ENCODE measurements at regions not wholly inside any gene's neighbourhood (a gene's known extent, or its start where the extent isn't known, plus 50 kb on each side); places are given as distances from the start of the nearest gene placed in this dataset.

DNA sequence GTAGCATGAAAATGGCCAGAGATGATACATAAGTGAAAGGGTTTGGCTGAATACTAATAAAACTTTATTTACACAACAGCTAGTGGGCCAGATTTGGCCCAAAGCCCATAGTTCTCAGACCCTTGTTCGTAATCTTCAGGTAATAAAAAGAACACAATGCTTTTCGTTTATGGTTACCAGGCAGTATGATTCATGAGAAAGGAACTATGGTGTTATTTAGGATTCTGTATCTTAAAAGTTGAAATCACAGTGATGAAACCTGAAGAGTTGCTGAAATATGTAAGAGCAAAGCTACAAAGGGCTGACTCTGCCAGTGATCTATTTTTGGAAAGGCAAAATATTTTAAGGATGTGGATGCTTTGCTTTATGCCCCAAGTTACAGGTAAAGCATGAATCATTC, 192.7 kb downstream of the SMC2 start:
- TF ChIP-seq, protein P1, sequence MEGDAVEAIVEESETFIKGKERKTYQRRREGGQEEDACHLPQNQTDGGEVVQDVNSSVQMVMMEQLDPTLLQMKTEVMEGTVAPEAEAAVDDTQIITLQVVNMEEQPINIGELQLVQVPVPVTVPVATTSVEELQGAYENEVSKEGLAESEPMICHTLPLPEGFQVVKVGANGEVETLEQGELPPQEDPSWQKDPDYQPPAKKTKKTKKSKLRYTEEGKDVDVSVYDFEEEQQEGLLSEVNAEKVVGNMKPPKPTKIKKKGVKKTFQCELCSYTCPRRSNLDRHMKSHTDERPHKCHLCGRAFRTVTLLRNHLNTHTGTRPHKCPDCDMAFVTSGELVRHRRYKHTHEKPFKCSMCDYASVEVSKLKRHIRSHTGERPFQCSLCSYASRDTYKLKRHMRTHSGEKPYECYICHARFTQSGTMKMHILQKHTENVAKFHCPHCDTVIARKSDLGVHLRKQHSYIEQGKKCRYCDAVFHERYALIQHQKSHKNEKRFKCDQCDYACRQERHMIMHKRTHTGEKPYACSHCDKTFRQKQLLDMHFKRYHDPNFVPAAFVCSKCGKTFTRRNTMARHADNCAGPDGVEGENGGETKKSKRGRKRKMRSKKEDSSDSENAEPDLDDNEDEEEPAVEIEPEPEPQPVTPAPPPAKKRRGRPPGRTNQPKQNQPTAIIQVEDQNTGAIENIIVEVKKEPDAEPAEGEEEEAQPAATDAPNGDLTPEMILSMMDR (IDR thresholded peaks at IDR 0.05): no peak
- TF ChIP-seq EZH2 (IDR thresholded peaks at IDR 0.05): no peak
